GM20000 (cell line): ENCODE measurements at regions not wholly inside any gene's neighbourhood (a gene's known extent, or its start where the extent isn't known, plus 50 kb on each side); places are given as distances from the start of the nearest gene placed in this dataset.
A peak's percentile ranks its signal among the peaks of the same experiment; 100 is the strongest.

Experiments
- DNase-seq: peaks from one replicate; pipeline ENCODE4 v3.0.0; 2012; ENCODE audit warnings: low spot score
- TF ChIP-seq, protein P1 (sequence below): IDR thresholded peaks from 2 replicates; pipeline ENCODE4 v1.5.1; 2012; ENCODE audit warnings: mild to moderate bottlenecking, control low read depth; ENCODE audit errors: extremely low read depth, missing control alignments

DNA sequence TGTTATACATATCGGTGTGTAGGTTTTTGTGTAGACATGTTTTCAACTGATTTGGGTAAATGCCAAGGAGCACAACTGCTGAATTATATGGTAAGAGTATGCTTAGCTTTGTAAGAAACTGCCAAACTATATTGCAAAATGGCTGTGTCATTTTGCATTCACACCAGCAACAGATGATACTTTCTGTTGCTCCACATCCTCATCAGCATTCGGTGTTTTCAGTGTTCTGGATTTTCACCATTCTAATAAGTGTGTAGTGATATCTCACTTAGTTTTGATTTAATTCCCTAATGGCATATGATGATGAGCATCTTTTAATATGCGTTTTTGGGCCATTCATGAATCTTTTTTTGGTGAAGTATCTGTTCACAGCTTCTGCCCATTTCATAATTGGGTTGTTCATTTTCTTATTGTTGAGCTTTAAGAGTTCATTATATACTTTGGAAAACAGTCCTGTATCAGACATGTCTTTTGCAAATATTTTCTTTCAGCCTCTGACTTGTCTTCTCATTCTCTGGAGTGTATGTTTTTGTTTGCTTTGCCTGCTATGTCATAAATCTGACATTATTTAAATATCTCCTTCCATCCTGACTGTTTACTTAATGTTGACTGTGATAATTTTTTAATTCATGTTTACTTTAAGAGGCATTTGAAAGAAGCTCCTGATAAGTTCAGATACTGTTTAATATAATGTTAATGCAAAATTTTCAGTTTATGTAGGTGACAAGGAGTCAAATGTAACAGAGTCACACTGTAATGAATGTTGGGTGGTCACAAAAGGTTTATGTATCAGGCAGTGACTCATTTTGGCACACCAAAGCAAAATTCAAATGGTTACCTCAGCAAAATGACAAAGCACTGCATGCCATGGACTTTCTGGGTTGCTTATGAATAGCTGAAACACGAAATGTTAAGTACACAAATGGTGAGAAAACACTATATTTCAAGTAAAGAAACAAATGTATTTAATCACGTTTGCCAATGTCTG lies 181.1 kb upstream of the DAB2 start:
- DNase-seq = no peak
- TF ChIP-seq, protein P1, sequence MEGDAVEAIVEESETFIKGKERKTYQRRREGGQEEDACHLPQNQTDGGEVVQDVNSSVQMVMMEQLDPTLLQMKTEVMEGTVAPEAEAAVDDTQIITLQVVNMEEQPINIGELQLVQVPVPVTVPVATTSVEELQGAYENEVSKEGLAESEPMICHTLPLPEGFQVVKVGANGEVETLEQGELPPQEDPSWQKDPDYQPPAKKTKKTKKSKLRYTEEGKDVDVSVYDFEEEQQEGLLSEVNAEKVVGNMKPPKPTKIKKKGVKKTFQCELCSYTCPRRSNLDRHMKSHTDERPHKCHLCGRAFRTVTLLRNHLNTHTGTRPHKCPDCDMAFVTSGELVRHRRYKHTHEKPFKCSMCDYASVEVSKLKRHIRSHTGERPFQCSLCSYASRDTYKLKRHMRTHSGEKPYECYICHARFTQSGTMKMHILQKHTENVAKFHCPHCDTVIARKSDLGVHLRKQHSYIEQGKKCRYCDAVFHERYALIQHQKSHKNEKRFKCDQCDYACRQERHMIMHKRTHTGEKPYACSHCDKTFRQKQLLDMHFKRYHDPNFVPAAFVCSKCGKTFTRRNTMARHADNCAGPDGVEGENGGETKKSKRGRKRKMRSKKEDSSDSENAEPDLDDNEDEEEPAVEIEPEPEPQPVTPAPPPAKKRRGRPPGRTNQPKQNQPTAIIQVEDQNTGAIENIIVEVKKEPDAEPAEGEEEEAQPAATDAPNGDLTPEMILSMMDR = no peak

DNA sequence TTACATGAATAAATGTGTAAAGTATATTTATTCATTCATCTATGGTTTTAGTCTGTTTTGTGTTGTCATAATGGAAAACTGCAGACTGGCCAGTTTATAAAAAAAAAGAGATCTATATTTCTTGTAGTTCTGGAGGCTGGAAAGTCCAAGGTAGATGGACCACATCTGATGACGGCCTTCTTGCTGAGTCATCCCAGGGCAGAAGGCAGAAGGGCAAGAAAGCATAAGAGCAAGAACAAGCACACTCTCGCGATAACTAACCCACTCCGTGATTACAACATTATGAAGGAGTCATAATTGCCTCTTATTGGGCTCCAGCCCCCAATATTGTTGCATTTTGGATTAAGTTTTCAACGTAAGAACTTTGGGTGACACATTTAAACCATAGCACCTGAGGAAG lies 180.4 kb upstream of the DAB2 start:
- no peak for DNase-seq
- TF ChIP-seq, protein P1 = no peak

DNA sequence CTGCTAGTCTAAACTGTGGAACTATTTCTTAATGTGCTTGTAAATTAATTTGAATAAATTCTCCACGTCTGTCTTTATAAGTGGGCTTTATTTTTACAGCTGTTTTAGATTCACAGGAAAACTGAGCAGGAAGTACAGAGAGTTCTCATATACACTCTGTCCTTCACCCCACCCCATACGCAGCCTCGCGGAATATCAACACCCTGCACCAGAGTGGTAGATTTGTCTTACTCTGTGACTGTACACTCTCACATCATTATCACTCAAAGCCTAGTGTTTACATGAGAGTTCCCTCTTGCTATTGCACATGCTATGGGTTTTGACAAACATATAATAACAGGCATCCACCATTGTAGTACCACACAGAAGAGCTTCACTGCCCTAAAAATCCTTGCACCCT lies 179.7 kb upstream of the DAB2 start:
- TF ChIP-seq, protein P1 = no peak
- DNase-seq = no peak

DNA sequence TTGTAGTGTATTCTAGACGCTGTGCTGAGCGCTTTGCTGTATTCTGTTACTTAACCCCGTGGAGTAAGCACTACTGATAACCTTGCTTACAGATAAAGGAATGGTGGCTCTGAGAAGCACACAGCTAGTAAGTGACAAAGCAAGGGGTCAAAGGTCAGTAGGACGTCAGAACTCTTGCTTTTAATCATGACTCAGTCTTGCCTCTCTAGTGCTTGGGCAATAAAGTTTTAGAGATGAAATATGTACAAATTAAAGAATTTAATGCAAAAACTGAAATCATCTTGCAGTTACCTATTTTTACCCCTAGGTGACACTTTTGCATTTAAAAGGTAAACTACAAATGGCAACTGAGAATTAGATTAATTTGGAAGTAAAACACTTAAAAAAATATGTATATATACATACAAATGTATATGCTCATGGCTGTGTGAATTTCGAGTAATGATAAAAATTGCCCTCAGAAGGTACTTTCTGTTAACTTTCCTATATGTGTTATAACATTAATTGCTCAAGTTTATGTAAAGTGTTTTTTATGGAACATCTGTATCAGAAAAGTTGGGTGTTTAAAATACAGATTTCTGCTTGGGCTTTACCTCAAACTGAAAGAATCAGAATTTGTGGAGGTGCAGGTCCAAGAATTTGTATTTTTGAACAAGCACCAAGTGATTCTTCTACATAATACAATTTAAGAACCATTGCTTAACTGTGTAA lies 175.1 kb upstream of the DAB2 start:
- TF ChIP-seq, protein P1 = peak; percentile 26
- DNase-seq = no peak

DNA sequence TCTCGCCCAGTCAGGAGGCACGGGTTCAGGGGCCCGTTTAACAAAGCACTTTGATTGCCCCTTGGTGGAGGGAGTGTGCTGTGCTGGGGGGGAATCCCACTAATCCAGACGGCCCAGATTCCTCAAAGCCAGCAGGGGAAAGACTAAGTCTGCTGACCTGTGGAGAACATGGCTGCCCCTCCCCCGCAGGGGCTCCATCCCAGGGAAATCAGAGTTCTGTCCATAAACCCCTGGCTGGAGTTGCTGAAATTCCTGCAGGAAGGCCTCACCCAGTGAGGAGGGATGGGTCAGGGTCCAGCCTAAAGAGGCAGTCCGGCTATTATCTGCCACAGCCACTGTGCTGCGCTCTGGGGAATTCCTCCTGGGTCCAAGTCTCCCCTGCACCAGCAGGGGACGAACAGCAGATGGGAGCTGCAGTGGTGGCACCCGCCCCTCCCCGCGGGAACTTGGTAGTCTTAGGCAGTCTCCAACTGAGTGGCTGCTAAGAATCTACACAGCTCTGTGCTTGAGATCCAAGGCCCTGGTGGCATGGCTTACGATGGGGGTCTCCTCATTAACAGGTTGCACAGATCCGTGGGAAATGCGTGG lies 174.0 kb upstream of the DAB2 start:
- DNase-seq = no peak
- TF ChIP-seq, protein P1 = no peak

DNA sequence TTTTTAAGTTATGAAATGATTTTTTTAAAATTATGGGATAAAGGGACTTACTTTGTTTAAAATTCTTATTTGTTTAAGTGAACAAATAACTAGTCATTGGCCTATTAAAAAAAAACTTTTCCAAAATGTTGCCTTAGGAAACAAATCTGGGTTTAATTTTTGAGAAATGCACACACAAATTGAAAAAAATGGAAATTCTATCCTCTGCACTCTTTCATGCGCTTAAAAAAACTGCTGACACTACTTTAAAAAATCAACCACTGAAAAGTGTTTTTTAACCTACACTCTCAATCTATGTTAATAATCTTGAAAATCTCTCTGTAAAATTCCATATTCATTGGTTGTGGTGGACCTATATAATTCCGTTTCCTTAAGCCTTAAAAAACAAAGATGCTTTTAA lies 163.4 kb upstream of the DAB2 start:
- TF ChIP-seq, protein P1 = no peak
- no peak for DNase-seq

DNA sequence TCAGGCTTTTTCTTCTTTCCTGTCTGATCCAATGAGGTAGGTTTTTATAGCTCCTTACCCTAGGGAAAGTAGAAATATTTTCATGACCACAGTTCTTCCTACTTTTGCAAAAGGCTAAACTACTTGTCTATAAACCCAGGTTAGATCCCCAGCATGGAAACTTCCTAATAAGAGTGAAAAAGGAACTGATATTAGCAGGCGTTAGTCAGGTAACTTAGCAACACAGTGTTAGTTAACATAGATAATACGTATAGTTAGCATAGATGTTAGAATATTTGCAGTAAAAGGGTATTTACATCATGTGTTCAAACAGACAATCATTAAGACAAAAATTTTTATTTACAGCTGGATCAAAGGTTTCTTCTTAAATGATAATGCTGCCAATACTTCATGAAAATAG lies 162.9 kb upstream of the DAB2 start:
- TF ChIP-seq, protein P1 = no peak
- no peak for DNase-seq
